ENCODE measurements at regions not wholly inside any gene's neighbourhood (a gene's known extent, or its start where the extent isn't known, plus 50 kb on each side); places are given as distances from the start of the nearest gene placed in this dataset.
"Not testable (repeated sequence)": the region's sequence is repeated elsewhere in the genome, so short reads cannot be mapped to it uniquely, and the experiment has no call there.

DNA sequence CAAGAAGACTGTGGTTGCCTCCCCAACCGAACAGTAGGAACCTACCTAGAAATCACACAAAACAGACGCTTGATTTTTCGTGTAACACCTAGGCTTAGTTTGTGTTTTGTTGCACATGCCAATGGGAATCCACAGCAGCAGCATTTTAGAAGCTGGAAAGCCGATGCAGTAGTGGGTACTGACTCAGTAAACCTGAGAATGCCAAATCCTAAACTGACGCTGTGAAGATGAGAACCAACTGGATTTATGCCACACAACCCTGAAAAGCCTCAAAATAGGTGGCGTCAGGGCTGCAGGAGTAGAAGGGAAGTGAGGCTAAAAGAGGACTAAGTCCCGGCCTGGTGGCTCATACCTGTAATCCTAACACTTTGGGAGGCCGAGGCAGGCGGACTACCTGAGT lies 162.5 kb downstream of the REEP3 start:
- peaks cover 21% of the 10 kb centered on the region for H3K4me1 Mint-ChIP-seq (ENCODE audit: low read depth)
- no peak overlapping the region for H3K27ac Mint-ChIP-seq (ENCODE audit: unreplicated experiment)
- TF ChIP-seq, protein P1, sequence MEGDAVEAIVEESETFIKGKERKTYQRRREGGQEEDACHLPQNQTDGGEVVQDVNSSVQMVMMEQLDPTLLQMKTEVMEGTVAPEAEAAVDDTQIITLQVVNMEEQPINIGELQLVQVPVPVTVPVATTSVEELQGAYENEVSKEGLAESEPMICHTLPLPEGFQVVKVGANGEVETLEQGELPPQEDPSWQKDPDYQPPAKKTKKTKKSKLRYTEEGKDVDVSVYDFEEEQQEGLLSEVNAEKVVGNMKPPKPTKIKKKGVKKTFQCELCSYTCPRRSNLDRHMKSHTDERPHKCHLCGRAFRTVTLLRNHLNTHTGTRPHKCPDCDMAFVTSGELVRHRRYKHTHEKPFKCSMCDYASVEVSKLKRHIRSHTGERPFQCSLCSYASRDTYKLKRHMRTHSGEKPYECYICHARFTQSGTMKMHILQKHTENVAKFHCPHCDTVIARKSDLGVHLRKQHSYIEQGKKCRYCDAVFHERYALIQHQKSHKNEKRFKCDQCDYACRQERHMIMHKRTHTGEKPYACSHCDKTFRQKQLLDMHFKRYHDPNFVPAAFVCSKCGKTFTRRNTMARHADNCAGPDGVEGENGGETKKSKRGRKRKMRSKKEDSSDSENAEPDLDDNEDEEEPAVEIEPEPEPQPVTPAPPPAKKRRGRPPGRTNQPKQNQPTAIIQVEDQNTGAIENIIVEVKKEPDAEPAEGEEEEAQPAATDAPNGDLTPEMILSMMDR (IDR thresholded peaks at IDR 0.05), result no peak

DNA sequence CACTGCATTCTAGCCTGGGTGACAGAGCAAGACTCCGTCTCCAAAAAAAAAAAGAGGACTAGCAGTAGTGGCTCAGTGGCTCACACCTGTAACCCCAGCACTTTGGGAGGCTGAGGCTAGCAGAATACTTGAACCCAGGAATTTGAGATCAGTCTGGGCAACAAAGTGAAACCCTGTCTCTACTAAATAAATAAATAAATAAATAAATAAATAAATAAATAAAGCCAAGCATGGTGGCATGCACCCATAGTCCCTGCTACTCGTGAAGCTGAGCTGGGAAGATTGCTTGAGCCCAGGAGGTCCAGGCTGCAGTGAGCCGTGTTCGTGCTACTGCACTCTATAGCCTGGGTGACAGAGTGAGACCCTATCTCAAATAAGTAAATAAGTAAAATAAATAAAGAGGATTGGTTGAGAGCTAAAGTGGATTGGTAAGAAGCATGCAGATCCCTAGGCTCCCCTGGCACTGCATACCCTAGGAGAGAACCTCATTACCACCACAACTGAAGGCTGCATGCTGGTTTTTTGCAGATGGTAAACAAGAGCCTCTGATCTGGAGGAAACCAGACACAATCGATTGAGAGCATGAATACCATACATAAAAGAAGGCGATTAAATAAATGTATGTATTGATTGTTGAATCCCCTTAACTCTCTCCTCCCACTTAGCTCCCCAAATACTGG lies 163.2 kb downstream of the REEP3 start:
- Mint-ChIP-seq H3K9me3 (ENCODE audit: low read depth) (no peaks in the 10 kb centered on the region), H3K4me3 (ENCODE audit: unreplicated experiment) (no peak overlapping the region), H3K36me3 (ENCODE audit: low read depth) (no peaks in the 10 kb centered on the region), H3K4me1 (ENCODE audit: low read depth) (peaks cover 19% of the 10 kb centered on the region), H3K27me3 (ENCODE audit: low read depth) (no peaks in the 10 kb centered on the region), H3K27ac (ENCODE audit: unreplicated experiment) (no peak overlapping the region)
- TF ChIP-seq, protein P1 (IDR thresholded peaks at IDR 0.05), result no peak
- DNase-seq (ENCODE audit: low spot score), result no peak

More for the DNA sequence above, 162.5 kb downstream of the REEP3 start:
- H3K4me3 Mint-ChIP-seq (ENCODE audit: unreplicated experiment), result no peak overlapping the region
- no peaks in the 10 kb centered on the region for H3K36me3 Mint-ChIP-seq (ENCODE audit: low read depth)
- H3K9me3 Mint-ChIP-seq (ENCODE audit: low read depth), result no peaks in the 10 kb centered on the region
- no peak for DNase-seq (ENCODE audit: low spot score)
- no peaks in the 10 kb centered on the region for H3K27me3 Mint-ChIP-seq (ENCODE audit: low read depth)

- DNase-seq (ENCODE audit: low spot score), result no peak
- Mint-ChIP-seq H3K4me3 (ENCODE audit: unreplicated experiment) (no peak overlapping the region), H3K4me1 (ENCODE audit: low read depth) (peaks cover 4% of the 10 kb centered on the region), H3K27me3 (ENCODE audit: low read depth) (no peaks in the 10 kb centered on the region), H3K27ac (ENCODE audit: unreplicated experiment) (no peak overlapping the region), H3K36me3 (ENCODE audit: low read depth) (peaks cover 2% of the 10 kb centered on the region), H3K9me3 (ENCODE audit: low read depth) (peaks cover 5% of the 10 kb centered on the region)
- TF ChIP-seq, protein P1 (IDR thresholded peaks at IDR 0.05), result no peak
Observed at GRCh38 chr10:63689768-63690167, 168.6 kb downstream of the REEP3 start.

DNA sequence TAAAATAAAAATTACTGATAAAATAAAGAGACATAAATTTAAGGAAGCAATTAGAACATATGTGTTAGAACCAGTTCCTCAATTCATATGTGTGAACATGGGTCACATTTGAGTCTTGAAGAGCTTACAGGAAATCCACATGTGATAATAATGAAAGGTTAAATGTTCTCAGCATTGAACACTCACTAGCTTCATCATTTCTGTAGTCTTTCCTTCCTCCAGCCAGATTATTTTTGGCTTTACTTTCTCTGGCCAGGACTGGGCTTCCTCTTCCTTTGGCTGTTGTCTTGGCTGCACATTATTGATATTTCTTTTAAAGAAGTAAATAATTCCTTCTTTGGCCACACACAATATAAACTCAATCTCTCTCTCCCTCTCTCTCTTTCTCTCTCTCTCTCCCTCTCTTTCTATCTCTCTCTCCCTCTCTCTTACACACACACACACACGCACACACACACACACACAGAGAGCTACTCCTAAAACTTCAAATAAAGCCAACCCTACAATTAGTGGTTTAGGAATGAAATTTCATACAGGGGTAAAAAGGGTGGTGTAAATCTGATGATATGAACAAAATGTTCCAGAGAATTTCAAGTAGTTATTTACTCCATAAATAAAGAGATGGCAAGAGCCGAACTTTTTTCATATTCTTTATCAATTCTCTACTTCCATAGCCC lies 171.2 kb downstream of the REEP3 start:
- H3K27me3 Mint-ChIP-seq (ENCODE audit: low read depth), result no peaks in the 10 kb centered on the region
- peaks cover 2% of the 10 kb centered on the region for H3K36me3 Mint-ChIP-seq (ENCODE audit: low read depth)
- TF ChIP-seq, protein P1 (IDR thresholded peaks at IDR 0.05), result no peak
- peaks cover 5% of the 10 kb centered on the region for H3K9me3 Mint-ChIP-seq (ENCODE audit: low read depth)
- no peak overlapping the region for H3K4me3 Mint-ChIP-seq (ENCODE audit: unreplicated experiment)
- H3K4me1 Mint-ChIP-seq (ENCODE audit: low read depth), result peaks cover 9% of the 10 kb centered on the region
- H3K27ac Mint-ChIP-seq (ENCODE audit: unreplicated experiment), result no peak overlapping the region
- DNase-seq (ENCODE audit: low spot score), result no peak

DNA sequence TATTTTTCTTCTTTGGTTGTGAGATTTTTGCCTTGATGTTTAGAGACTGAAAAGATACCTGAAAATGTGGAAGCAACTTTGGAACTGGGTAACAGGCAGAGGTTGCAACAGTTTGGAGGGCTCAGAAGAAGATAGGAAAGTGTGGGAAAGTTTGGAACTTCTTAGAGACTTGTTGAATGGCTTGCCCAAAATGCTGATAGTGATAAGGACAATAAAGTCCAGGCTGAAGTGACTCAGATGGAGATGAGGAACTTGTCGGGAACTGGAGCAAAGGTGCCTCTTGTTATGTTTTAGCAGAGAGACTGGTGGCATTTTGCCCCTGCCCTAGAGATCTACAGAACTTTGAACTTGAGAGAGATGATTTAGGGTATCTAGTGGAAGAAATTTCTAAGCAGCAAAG lies 171.8 kb downstream of the REEP3 start:
- not testable (repeated sequence) for H3K27ac Mint-ChIP-seq (ENCODE audit: unreplicated experiment); DNase-seq (ENCODE audit: low spot score); H3K27me3 Mint-ChIP-seq (ENCODE audit: low read depth)

More for the DNA sequence above, 171.8 kb downstream of the REEP3 start:
- H3K36me3 Mint-ChIP-seq (ENCODE audit: low read depth); H3K4me3 Mint-ChIP-seq (ENCODE audit: unreplicated experiment); H3K4me1 Mint-ChIP-seq (ENCODE audit: low read depth); H3K9me3 Mint-ChIP-seq (ENCODE audit: low read depth): not testable (repeated sequence)
